ENCODE measurements at regions not wholly inside any gene's neighbourhood (a gene's known extent, or its start where the extent isn't known, plus 50 kb on each side); places are given as distances from the start of the nearest gene placed in this dataset.

DNA sequence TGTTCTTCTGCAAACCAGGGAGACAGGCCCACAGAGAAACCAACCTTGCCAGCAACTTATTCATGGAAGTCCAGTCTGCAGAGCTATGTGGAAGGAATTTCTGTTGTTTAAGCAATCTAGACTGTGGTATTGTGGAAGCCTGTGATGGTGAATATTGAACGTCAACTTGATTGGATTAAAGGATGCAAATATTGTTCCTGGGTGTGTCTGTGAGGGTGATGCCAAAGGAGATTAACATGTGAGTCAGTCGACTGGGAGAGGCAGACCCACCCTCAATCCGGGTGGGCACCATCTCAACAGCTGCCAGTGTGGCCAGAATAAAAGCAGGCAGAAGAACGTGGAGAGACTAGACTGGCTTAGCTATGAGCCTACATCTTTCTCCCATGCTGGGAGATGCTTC, 606.0 kb downstream of the EFNB2 start:
- no peak for DNase-seq (ENCODE audit: low read depth in 2 of 2)

- DNase-seq (ENCODE audit: low read depth in 2 of 2) = no peak
Observed at GRCh38 chr13:105928901-105929300, 606.6 kb downstream of the EFNB2 start.

DNA sequence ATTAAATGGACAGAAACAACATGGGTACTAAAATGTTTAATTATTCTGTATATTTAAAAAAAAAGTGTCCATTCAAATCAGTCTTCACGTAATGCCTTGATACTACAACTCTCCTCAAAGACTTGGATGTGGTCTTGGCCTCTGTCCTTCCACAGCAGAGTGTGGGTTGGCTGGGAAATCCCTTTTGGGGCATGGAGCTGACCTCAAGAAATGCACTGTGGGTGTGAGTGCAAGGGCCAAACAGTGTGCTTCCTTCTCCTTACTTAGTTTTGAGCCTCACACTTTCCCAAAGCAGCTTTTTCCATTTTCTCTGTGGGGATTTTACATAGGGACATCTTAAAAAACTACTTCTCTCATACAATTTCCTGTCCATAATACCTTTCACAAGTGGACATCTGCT, 607.4 kb downstream of the EFNB2 start:
- DNase-seq (ENCODE audit: low read depth in 2 of 2) = no peak

GRCh38 chr13:105925496-105925895, 610.0 kb downstream of the EFNB2 start:
- no peak for DNase-seq (ENCODE audit: low read depth in 2 of 2)

- no peak for DNase-seq (ENCODE audit: low read depth in 2 of 2)
Observed at GRCh38 chr13:105921711-105922110, 613.8 kb downstream of the EFNB2 start.

DNA sequence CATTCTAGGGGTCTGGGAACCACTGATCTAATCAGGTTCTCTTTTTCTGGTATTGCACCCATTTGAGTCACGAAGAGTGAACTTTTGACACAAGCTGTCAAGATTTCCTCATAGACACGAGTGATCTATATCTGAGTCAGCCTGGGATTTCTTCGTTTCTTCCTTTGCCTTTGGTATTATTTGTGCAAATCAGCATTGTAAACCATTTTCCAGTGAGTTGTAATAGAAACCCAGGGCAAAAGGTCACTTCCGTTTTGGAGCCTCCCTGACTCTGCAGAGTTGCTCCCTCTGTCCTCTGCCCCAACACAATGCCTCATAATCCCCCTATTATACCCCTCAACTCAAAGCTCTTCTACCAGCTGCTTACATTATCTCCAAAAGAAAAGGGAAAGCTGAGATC, 615.1 kb downstream of the EFNB2 start:
- DNase-seq (ENCODE audit: low read depth in 2 of 2) = no peak

GRCh38 chr13:105918842-105919741, 616.4 kb downstream of the EFNB2 start:
- no peak for DNase-seq (ENCODE audit: low read depth in 2 of 2)

DNA sequence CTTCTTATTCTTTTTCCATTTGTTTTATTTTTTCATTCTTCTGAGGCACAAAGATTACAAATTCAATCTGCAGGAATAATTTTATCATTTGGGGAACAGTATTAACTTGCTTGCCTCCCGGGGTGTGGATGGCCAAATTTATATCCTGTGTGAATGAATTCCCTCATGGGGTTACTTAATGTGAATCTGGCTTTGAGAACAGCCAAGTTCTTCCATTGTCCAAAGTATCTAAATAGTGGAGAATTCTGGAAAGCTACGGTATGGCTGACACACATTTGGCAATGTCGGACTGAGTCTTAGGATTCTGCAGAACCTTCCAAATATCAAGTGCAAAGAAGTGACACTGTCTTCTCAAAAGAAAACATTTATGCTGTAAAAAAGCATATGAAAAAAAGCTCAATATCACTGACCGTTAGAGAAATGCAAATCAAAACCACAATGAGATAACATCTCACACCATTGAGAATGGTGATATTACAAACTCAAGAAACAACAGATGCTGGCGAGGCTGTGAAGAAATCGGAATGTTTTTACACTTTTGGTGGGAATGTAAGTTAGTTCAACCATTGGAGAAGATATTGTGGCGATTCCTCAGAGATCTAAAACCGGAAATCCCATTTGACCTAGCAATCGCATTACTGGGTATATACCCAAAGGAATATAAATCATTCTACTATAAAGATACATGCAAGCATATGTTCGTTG, 620.2 kb downstream of the EFNB2 start:
- no peak for DNase-seq (ENCODE audit: low read depth in 2 of 2)

DNA sequence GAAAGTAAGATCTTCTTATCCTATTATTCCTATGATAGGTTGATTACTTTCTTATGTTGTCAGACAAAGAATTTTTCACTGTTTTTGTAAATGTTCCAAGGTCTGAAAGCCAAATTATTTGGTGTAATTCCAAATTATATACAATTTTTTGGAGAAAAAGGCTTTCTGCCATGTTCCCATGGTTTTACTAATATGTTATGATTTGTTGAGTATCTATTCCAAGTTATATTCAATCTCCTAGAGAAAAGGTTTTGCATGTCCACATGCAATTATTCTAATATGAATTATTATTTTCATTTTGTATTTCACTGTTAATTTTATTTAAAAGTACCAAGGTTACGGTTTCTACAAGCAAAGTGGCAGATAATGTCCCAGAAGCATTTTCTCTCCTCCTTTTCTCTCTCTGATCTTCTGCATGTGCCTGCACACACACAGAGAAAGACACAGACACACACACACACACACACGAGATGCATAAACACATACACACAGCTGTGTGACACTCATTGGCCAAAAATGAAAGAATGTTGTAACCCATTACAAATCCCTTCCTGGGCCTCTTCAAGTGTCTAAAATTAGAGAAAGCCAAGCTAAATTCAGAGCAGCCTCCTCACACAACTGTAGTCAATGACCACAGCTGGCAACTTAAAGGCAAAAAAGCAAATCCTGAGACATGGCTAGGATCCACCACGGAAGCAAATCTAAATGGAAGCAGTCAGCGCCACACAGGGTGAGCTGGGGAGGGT, 621.0 kb downstream of the EFNB2 start:
- DNase-seq (ENCODE audit: low read depth in 2 of 2) = no peak

DNA sequence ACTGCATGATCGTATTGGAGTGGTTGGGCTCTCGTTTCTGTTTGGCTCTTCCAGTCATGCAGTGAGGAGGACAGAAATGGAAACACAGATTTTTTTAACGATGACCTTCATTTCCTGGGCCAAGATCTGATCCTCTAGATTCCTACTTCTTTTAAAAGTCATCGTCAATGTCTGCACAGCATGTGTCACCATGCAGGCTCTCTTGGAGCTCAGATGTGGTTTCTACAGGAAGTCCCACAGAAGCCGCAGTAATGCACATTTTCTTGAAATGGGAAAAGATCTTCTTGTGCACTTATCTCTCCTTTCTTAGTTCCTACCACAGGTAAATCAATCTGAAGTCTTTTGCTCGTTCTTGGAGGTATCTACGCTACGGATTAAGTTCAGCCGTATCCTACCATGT, 626.9 kb downstream of the EFNB2 start:
- no peak for DNase-seq (ENCODE audit: low read depth in 2 of 2)

- DNase-seq (ENCODE audit: low read depth in 2 of 2) = no peak
Observed at GRCh38 chr13:105907319-105908019, 628.0 kb downstream of the EFNB2 start.

DNA sequence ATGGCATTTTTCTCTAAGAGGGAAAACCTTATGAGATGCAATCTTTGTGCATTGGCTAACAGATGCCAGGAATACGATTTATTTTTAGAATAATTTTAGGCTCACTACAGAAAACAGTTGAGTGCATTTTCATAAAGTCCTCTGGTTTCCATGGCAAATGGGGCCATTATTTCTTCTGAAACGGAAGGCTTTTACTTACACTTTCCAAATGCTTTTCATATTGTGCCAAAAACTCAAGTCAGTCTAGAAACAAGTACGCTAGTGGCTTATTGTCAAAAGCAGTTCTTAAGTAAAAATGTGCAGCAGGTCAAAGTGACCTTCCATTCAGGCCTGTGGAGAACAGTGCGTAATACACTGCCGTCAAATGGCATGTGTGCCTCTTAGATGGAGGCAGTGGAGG, 628.7 kb downstream of the EFNB2 start:
- DNase-seq (ENCODE audit: low read depth in 2 of 2) = no peak

DNA sequence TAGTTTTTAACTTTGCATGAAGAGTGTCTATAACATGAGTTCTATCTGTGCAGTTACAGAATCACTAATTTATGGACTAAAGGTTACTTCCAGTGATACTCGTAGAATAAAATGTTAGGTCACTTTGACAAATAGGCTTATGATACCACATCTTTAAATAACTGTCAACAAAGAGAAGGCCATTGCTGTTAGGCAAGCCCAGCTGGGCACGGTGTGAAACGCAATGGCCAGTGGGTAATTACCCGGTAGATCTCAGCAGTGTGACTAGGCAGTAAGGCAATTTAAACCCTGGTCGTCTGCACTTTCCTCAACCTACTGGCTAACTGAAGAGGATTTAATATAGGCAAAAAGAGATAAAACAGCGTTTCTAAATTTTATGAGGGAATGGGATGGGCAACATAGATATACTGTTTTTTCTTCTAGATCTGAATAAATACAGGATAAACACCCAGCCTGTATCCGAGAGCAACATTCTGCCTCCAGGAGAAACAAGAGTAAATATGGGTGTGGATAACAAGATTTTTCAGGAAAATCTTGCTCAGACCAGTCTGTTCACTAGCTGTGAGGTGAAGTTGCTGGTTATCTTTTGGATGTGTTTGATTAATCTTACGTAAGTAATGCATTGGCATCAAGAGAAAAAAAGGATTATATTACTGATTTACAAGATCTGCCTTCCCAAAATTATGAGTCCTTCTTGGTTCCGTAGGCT, 631.3 kb downstream of the EFNB2 start:
- DNase-seq (ENCODE audit: low read depth in 2 of 2) = no peak

DNA sequence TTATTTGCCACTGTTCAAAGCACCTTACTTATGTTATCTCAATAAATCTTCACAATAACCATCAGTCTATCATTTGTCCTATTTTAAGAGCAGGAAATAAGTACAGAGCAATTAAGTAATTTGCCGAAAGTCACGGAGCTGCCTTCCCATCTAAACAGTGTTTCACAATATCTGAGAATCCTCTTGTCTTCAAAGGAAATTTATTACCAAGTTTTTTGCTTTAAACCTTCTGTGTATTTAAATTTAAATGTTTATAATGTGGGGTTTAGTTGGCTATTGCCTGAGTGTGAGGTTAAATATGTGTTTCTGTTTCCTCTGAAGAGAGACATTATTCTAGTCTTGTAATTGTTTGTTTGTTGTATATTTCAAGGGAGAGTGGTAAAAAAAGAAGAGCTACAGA, 633.1 kb downstream of the EFNB2 start:
- no peak for DNase-seq (ENCODE audit: low read depth in 2 of 2)

DNA sequence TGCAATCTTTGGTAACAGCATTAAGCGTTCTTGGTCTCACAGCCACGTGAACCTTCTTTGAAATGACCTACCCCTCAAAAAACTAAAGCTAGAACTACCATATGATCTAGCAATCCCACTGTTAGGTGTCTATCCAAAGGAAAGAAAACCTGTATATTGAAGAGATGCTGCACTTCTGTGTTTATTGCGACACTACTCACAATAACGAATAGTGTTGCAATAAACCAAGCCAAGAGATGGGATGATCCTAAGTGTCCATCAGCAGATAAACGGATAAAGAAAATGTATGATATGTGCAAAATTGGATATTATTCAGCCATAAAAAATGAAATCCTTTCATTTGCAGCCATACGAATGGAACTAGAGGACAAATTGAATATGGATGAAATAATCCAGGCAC, 637.9 kb downstream of the EFNB2 start:
- no peak for DNase-seq (ENCODE audit: low read depth in 2 of 2)

DNA sequence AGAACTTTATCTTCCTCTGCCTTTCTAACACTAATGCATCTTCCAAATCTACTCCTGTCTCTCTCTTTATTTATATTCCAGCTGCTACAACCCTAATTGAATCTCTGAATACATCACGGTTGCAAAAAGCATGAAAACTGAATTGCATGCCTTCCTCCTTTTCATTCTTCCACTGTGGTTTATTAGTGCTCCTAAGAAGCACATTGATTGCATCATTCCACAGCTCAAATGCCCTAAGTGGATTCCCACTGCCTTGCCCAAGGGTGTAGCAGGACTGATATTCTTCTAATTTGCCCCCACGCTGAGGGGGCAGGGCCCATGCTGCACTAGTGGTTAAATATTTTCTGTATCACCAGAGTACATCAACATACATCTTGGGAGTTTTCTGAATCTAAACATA, 640.8 kb downstream of the EFNB2 start:
- no peak for DNase-seq (ENCODE audit: low read depth in 2 of 2)

DNA sequence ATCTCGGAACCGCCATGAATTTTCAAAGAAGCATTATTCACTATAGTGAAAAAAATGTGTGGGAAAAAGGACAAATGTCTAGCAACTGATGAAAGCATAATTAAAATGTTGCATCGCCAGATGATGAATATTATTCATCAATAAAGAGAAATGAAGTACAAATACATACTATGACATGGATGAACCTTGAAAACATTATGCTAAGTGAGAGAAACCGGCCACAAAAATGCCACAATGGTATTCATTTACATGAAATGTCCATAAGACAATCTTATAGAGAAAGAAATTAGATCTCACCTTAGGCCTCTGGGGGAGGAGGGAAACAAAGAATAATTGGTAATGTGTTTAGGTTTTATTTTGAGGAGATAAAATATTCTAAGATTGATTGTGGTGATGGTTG, 645.0 kb downstream of the EFNB2 start:
- no peak for DNase-seq (ENCODE audit: low read depth in 2 of 2)

DNA sequence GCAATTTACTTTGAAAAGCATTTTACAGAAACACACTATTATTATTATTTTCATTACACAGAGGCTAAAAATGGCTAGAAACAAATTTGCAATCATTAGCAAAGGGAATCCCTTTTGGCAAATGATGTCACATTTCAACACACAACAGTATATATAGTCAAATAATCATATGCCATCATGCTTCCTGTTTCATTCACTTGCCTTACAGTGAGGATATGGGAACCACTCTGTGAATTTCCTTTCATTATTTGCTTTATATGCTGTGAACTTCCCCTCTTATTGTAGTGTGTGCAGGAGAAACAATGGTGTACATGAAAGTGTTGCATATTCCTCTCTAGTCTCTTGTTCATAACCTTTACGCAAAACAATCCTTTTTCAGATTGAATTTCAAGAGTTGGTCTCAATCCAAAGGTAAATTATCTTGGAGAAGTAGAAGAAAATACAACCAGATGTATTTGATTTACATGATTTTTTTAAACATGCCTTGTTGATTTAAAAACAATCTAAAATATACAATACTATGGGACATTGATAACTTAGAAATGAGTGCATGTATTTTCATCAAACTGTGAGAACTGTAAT, 657.3 kb downstream of the EFNB2 start:
- no peak for DNase-seq (ENCODE audit: low read depth in 2 of 2)

- DNase-seq (ENCODE audit: low read depth in 2 of 2) = no peak
Observed at GRCh38 chr13:105874814-105875213, 660.6 kb downstream of the EFNB2 start.

DNA sequence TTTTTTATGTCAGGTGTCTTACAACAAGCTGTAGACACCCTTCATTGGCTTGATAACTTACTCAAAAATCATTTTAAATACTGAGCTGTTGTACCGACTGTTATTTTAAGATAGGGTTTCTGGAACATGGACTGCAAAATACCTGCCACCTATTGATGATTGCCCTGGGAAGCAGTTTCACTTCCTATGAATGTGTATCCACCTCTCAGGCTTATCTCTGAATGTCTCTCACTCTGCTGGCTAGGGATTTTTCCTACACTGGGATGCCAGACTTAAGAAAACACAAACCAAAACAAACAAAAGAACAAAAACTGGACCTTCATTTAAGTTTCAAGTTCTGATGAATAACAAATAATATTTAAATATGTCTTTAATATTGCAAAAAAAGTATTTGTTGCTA, 663.7 kb downstream of the EFNB2 start:
- no peak for DNase-seq (ENCODE audit: low read depth in 2 of 2)

GRCh38 chr13:105871326-105871725, 664.1 kb downstream of the EFNB2 start:
- no peak for DNase-seq (ENCODE audit: low read depth in 2 of 2)
